Activated T-helper 17 cell treated with anti-CD3 and anti-CD28 coated beads, Interleukin-2, amount 50 U/mL, for 72 hours (primary cell): ENCODE measurements at regions not wholly inside any gene's neighbourhood (a gene's known extent, or its start where the extent isn't known, plus 50 kb on each side); places are given as distances from the start of the nearest gene placed in this dataset.

ENCODE experiments used
- ATAC-seq: fragments of 150-1000 bp; cut with Tn5 transposase; replicated peaks from 2 replicates; pipeline ENCODE4 v1.10.0; 2021; ENCODE audit warnings: mild to moderate bottlenecking, moderate library complexity
- H3K27ac Mint-ChIP-seq: one replicate; pipeline ENCODE4 v1.8.0; 2022; ENCODE audit warnings: mixed read lengths
- H3K27me3 Mint-ChIP-seq: one replicate; pipeline ENCODE4 v1.8.0; 2022; ENCODE audit warnings: mixed read lengths
- H3K36me3 Mint-ChIP-seq: one replicate; pipeline ENCODE4 v1.8.0; 2022; ENCODE audit warnings: low read depth, mild to moderate bottlenecking, mixed read lengths
- H3K4me1 Mint-ChIP-seq: one replicate; pipeline ENCODE4 v1.8.0; 2022; ENCODE audit warnings: mixed read lengths
- H3K4me3 Mint-ChIP-seq: one replicate; pipeline ENCODE4 v1.8.0; 2022; ENCODE audit warnings: mild to moderate bottlenecking, mixed read lengths
- H3K9me3 Mint-ChIP-seq: one replicate; pipeline ENCODE4 v1.8.0; 2022; ENCODE audit warnings: mixed read lengths

DNA sequence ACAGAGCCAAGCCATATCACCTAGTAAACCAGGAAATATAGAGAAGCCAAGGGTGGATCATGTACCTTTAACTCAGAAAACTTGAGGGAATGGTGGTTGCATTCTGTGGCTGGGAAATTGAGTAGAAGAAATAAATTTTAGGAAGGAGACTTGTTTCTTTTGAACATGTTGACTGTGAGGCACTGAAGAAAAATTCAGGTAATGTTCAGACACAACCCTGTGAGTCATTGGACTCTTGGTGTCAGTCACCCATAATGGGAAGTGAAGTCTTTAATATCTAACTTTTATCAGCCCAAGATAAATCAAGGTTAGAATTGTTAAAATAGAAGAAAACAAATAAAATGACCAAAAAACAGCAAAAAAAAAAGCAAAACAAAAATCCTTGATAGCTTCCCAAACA is 98.8 kb upstream of the GRIK2 start:
- peaks cover 4% of the 10 kb centered on the region for H3K9me3 Mint-ChIP-seq
- H3K27ac Mint-ChIP-seq: no peak overlapping the region
- no peak overlapping the region for H3K4me3 Mint-ChIP-seq
- no peak for ATAC-seq
- H3K4me1 Mint-ChIP-seq: no peaks in the 10 kb centered on the region
- H3K36me3 Mint-ChIP-seq: no peaks in the 10 kb centered on the region
- no peaks in the 10 kb centered on the region for H3K27me3 Mint-ChIP-seq

DNA sequence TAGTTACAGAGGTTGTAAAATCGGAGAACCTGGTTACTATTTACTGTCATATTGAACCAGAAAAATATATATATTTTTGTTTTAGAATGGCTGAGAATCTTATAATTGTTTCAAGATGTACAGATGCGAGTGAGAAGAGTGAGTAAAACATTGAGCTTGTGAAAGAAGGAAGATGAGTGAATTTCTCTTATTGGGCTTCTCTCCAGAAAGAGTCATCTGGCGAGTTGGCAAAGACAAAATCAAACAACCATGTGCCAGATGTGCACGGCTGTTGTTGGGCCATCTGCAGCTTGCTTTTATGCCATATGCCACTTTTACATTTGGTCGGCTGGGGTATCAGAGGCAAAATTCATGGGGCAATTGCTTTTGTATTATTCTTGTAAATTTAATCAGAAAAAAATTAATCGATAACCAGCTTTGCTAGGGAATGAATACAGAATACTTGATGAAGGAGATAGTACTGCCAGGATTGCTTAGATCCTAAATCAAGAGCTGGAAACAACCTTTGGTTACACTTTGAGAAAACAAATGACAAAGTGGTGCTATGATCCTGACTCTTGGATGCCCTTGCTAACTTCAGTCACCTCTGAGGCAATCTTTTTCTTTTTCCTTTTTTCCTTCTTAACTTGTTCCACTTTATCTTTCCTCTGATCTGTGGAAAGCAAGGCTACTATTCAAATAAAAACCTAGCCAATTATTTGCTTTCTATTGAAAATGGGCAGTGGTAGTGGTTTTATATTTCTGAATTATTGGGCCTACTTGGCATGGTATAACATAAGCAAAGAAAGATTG is 97.1 kb upstream of the GRIK2 start:
- Mint-ChIP-seq H3K4me3 (no peak overlapping the region), H3K4me1 (no peaks in the 10 kb centered on the region), H3K9me3 (peaks cover 7% of the 10 kb centered on the region)

DNA sequence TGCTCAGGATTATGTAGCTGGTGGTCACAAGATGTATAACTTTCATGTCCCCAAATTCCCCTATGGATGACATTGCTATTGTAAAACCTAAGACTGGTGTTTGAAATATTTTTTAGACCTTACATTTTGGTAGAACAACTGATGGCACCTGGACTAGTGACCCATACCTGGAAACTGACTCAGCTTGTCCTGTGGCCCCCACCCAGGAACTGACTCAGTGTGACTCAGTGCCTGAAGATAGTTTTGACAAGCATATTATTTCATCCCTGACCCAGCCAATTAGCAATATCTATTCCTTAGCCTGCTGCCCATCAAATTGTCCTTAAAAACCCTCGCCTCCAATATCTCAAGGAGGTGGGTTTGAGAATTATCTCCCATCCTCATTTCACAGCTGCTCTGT is 90.9 kb upstream of the GRIK2 start:
- peaks cover 22% of the 10 kb centered on the region for H3K9me3 Mint-ChIP-seq
- no peaks in the 10 kb centered on the region for H3K27me3 Mint-ChIP-seq
- peak; percentile 48 for ATAC-seq
- H3K4me3 Mint-ChIP-seq: no peak overlapping the region
- no peaks in the 10 kb centered on the region for H3K4me1 Mint-ChIP-seq
- no peak overlapping the region for H3K27ac Mint-ChIP-seq
- no peaks in the 10 kb centered on the region for H3K36me3 Mint-ChIP-seq

More for the DNA sequence above, 97.1 kb upstream of the GRIK2 start:
- Mint-ChIP-seq H3K27ac (no peak overlapping the region), H3K27me3 (no peaks in the 10 kb centered on the region), H3K36me3 (no peaks in the 10 kb centered on the region)
- ATAC-seq: no peak

DNA sequence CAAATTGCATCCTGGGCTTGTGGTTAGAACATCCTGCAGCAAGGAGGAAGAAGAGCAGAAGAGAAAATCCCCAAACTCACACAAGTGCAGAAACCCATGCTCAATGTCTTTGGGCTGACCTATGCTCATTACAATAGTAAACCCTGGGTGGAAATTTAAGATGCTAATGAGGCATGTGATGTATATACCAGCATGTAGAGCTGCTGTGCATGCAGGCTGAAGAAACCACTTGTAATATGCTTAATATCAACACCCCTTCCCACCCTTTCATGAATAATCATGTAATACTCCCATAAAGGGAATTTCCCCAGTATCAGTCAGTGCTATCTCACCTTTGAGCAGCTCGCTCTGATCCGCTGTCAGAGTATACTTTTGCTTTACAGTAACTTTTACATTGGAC is 90.0 kb upstream of the GRIK2 start:
- H3K27me3 Mint-ChIP-seq: no peaks in the 10 kb centered on the region
- no peak overlapping the region for H3K4me3 Mint-ChIP-seq
- no peaks in the 10 kb centered on the region for H3K36me3 Mint-ChIP-seq
- H3K4me1 Mint-ChIP-seq: no peaks in the 10 kb centered on the region
- no peak for ATAC-seq
- peaks cover 22% of the 10 kb centered on the region for H3K9me3 Mint-ChIP-seq
- H3K27ac Mint-ChIP-seq: no peak overlapping the region

GRCh38 chr6:101312652-101313051 is 80.9 kb upstream of the GRIK2 start:
- H3K4me3 Mint-ChIP-seq: no peak overlapping the region
- no peaks in the 10 kb centered on the region for H3K9me3 Mint-ChIP-seq
- H3K4me1 Mint-ChIP-seq: no peaks in the 10 kb centered on the region
- no peaks in the 10 kb centered on the region for H3K36me3 Mint-ChIP-seq
- H3K27me3 Mint-ChIP-seq: no peaks in the 10 kb centered on the region
- no peak overlapping the region for H3K27ac Mint-ChIP-seq
- no peak for ATAC-seq

- peaks cover 8% of the 10 kb centered on the region for H3K9me3 Mint-ChIP-seq
- no peak overlapping the region for H3K27ac Mint-ChIP-seq
- H3K27me3 Mint-ChIP-seq: no peaks in the 10 kb centered on the region
- no peak overlapping the region for H3K4me3 Mint-ChIP-seq
- ATAC-seq: no peak
- no peaks in the 10 kb centered on the region for H3K4me1 Mint-ChIP-seq
- H3K36me3 Mint-ChIP-seq: no peaks in the 10 kb centered on the region
Observed at GRCh38 chr6:101322921-101323320, 70.6 kb upstream of the GRIK2 start.

- Mint-ChIP-seq H3K9me3 (peaks cover 8% of the 10 kb centered on the region), H3K27me3 (no peaks in the 10 kb centered on the region), H3K4me3 (no peak overlapping the region), H3K4me1 (no peaks in the 10 kb centered on the region), H3K36me3 (no peaks in the 10 kb centered on the region), H3K27ac (no peak overlapping the region)
- ATAC-seq: no peak
Observed at GRCh38 chr6:101326411-101326810, 67.1 kb upstream of the GRIK2 start.

DNA sequence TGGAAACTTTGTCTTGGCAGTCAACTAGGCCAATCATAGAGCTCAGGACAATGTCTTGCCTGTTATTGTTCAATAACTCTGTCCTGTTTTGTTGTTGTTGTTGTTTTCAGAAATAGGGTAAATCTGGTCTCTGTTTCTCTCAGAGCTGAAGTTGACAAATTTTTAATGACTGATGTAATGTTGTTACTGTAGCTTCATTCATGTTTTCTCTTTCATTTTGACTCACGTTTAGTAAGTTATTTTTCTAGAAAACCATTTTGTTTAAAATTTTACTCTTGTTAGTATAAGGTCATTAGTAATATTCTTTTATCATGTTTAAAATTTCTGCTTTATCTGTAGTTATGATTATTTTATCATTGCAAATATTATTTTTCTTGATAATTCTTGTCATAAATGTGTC is 51.6 kb upstream of the GRIK2 start:
- Mint-ChIP-seq H3K4me3 (no peak overlapping the region), H3K9me3 (peaks cover 23% of the 10 kb centered on the region), H3K27ac (no peak overlapping the region), H3K4me1 (no peaks in the 10 kb centered on the region), H3K27me3 (no peaks in the 10 kb centered on the region), H3K36me3 (no peaks in the 10 kb centered on the region)
- ATAC-seq: no peak
